CD14-positive monocyte (primary cell): ENCODE measurements at regions not wholly inside any gene's neighbourhood (a gene's known extent, or its start where the extent isn't known, plus 50 kb on each side); places are given as distances from the start of the nearest gene placed in this dataset.

Source experiments
- DNase-seq, 3 donors: peaks; one replicate each; pipeline ENCODE4 v3.0.0-alpha.2; 2011 to 2022
- H2AFZ ChIP-seq: 2 replicates; pipeline ENCODE4 v1.6.0; 2012; ENCODE audit warnings: mild to moderate bottlenecking, low read depth, low read length, inconsistent platforms; ENCODE audit not compliant: insufficient read depth, poor library complexity, severe bottlenecking
- H3K27ac ChIP-seq, 2 donors: 1 replicate in 1 of 2; 2 replicates in 1 of 2; pipeline ENCODE4 v1.5.1; 2012 to 2013; ENCODE audit warnings: low read length in 2 of 2, control low read depth in 1 of 2, inconsistent platforms in 1 of 2, low read depth in 1 of 2, mild to moderate bottlenecking in 1 of 2
- H3K27me3 ChIP-seq, 2 donors: one replicate each; pipeline versions ENCODE4 v1.6.0 to v1.6.1; 2011 to 2013; ENCODE audit warnings: low read length in 2 of 2; ENCODE audit not compliant: control insufficient read depth in 2 of 2, insufficient read depth in 2 of 2
- H3K36me3 ChIP-seq, 2 donors: replicated peaks in 1 of 2; 1 replicate in 1 of 2; 2 replicates in 1 of 2; pipeline versions ENCODE4 v1.5.1 to v1.6.1; 2012 to 2013; ENCODE audit warnings: low read length in 2 of 2, control low read depth in 1 of 2, inconsistent platforms in 1 of 2, mild to moderate bottlenecking in 1 of 2; ENCODE audit not compliant: insufficient read depth in 2 of 2, control insufficient read depth in 1 of 2
- H3K4me1 ChIP-seq, 2 donors: 1 replicate in 1 of 2; 2 replicates in 1 of 2; pipeline versions ENCODE4 v1.5.1 to v1.6.1; 2012 to 2013; ENCODE audit warnings: low read length in 2 of 2, control low read depth in 1 of 2, inconsistent platforms in 1 of 2, mild to moderate bottlenecking in 1 of 2, moderate library complexity in 1 of 2; ENCODE audit not compliant: insufficient read depth in 2 of 2, control insufficient read depth in 1 of 2
- H3K4me2 ChIP-seq: replicated peaks from 2 replicates; pipeline ENCODE3; 2012; ENCODE audit warnings: low read length, moderate library complexity, mild to moderate bottlenecking; ENCODE audit not compliant: poor library complexity, severe bottlenecking; ENCODE audit errors: extremely low read depth
- H3K4me3 ChIP-seq, 3 experiments: fragments of 200-600 bp in 1 of 3; sonication (generic) in 1 of 3; replicated peaks in 1 of 3; 1 replicate in 2 of 3; 2 replicates in 1 of 3; pipeline ENCODE4 v1.5.1; 2011 to 2013; ENCODE audit warnings: low read length in 3 of 3, mild to moderate bottlenecking in 3 of 3, control low read depth in 2 of 3, low read depth in 2 of 3, inconsistent platforms in 1 of 3, moderate library complexity in 1 of 3
- H3K79me2 ChIP-seq: 2 replicates; pipeline ENCODE4 v1.6.0; 2012; ENCODE audit warnings: mild to moderate bottlenecking, control low read depth, inconsistent platforms, low read length, moderate library complexity; ENCODE audit not compliant: insufficient read depth
- H3K9ac ChIP-seq: 2 replicates; pipeline ENCODE4 v1.6.0; 2017; ENCODE audit warnings: low read length, mild to moderate bottlenecking; ENCODE audit not compliant: insufficient read depth, poor library complexity, severe bottlenecking
- H3K9me3 ChIP-seq, 2 donors: replicated peaks in 1 of 2; 1 replicate in 1 of 2; 2 replicates in 1 of 2; pipeline versions ENCODE4 v1.5.1 to v1.6.1; 2012 to 2013; ENCODE audit warnings: low read length in 2 of 2, control low read depth in 1 of 2; ENCODE audit not compliant: control insufficient read depth in 1 of 2, insufficient read depth in 1 of 2
- H4K20me1 ChIP-seq: 2 replicates; pipeline ENCODE4 v1.6.0; 2012; ENCODE audit warnings: mild to moderate bottlenecking, low read length, control low read depth, moderate library complexity; ENCODE audit not compliant: insufficient read depth
- H3K27ac Mint-ChIP-seq, 7 donors: one replicate each; pipeline ENCODE4 v1.8.0; 2020; ENCODE audit warnings: mild to moderate bottlenecking in 7 of 7, mixed read lengths in 7 of 7, moderate library complexity in 6 of 7, inconsistent platforms in 2 of 7
- H3K27me3 Mint-ChIP-seq, 3 donors: one replicate each; pipeline ENCODE4 v1.8.0; 2021 to 2022; ENCODE audit warnings: low read depth in 3 of 3, mild to moderate bottlenecking in 3 of 3, mixed read lengths in 3 of 3, moderate library complexity in 3 of 3, inconsistent platforms in 1 of 3
- H3K36me3 Mint-ChIP-seq, 2 donors: one replicate each; pipeline ENCODE4 v1.8.0; 2020; ENCODE audit warnings: mixed read lengths in 2 of 2, inconsistent platforms in 1 of 2, mild to moderate bottlenecking in 1 of 2
- H3K4me1 Mint-ChIP-seq: one replicate; pipeline ENCODE4 v1.8.0; 2020; ENCODE audit warnings: mild to moderate bottlenecking, mixed read lengths
- H3K4me3 Mint-ChIP-seq, 2 donors: one replicate each; pipeline ENCODE4 v1.8.0; 2020; ENCODE audit warnings: mild to moderate bottlenecking in 2 of 2, mixed read lengths in 2 of 2, moderate library complexity in 1 of 2
- H3K9me3 Mint-ChIP-seq, 7 donors: one replicate each; pipeline ENCODE4 v1.8.0; 2020 to 2022; ENCODE audit warnings: mixed read lengths in 7 of 7, mild to moderate bottlenecking in 6 of 7, moderate library complexity in 6 of 7, inconsistent platforms in 2 of 7
- CTCF ChIP-seq: fragments of 200-600 bp; IDR thresholded peaks from one replicate; pipeline ENCODE4 v1.8.0; 2022; ENCODE audit warnings: antibody characterized with exemption, mild to moderate bottlenecking
- WGBS: methylation state at CpG from one replicate; pipeline ENCODE4 v1.1.5; 2013; ENCODE audit warnings: missing lambda C conversion rate; ENCODE audit not compliant: insufficient coverage; 5-methylcytosine and 5-hydroxymethylcytosine counted together
- intact Hi-C, 2 donors: fragments of 100-400 bp; cut with micrococcal nuclease; formaldehyde crosslinking; loops; one replicate each; pipeline versions ENCODE4 v1.15.0 to v1.15.1; 2023

- no peaks in the 10 kb centered on the region for H3K27me3 ChIP-seq
- TF ChIP-seq CTCF: no peak
- Mint-ChIP-seq H3K36me3 (no peaks in the 10 kb centered on the region), H3K27ac (no peak overlapping the region), H3K9me3 (peaks cover 0 to 2% (median 0%) of the 10 kb centered on the region in 7 donors), H3K27me3 (peaks cover 0 to 1% (median 0%) of the 10 kb centered on the region in 3 donors), H3K4me3 (no peak overlapping the region), H3K4me1 (no peaks in the 10 kb centered on the region)
- no peaks in the 10 kb centered on the region for H4K20me1 ChIP-seq
- H3K36me3 ChIP-seq: no peaks in the 10 kb centered on the region
- no peak for DNase-seq
- no peaks in the 10 kb centered on the region for H3K4me1 ChIP-seq
- no peaks in the 10 kb centered on the region for H3K79me2 ChIP-seq
- 100% methylated on average over 1 of the region's 5 CpGs for WGBS
- H3K9ac ChIP-seq: no peak overlapping the region
- no peak overlapping the region for H3K4me2 ChIP-seq
- H3K4me3 ChIP-seq: no peak overlapping the region
- H3K27ac ChIP-seq: no peak overlapping the region
- H2AFZ ChIP-seq: no peak overlapping the region
- H3K9me3 ChIP-seq: no peaks in the 10 kb centered on the region
- intact Hi-C loops: no loop called here
These were observed 319.4 kb downstream of the HTR1B start for GRCh38 chr6:77143659-77144447.

- intact Hi-C loops: no loop called here
- H3K27ac Mint-ChIP-seq: no peak overlapping the region
- Histone ChIP-seq H4K20me1 (no peaks in the 10 kb centered on the region), H3K4me2 (no peak overlapping the region), H3K4me1 (no peaks in the 10 kb centered on the region), H3K36me3 (no peaks in the 10 kb centered on the region), H3K79me2 (no peaks in the 10 kb centered on the region), H3K9ac (no peak overlapping the region), H2AFZ (no peak overlapping the region), H3K9me3 (no peaks in the 10 kb centered on the region), H3K4me3 (no peak overlapping the region), H3K27ac (no peak overlapping the region), H3K27me3 (no peaks in the 10 kb centered on the region)
- no peak for DNase-seq
- H3K27me3 Mint-ChIP-seq: peaks cover 0 to 1% (median 0%) of the 10 kb centered on the region in 3 donors
- H3K4me1 Mint-ChIP-seq: no peaks in the 10 kb centered on the region
- no peaks in the 10 kb centered on the region for H3K36me3 Mint-ChIP-seq
- TF ChIP-seq CTCF: no peak
- H3K4me3 Mint-ChIP-seq: no peak overlapping the region
- H3K9me3 Mint-ChIP-seq: peaks cover 0 to 2% (median 0%) of the 10 kb centered on the region in 7 donors
These were observed 327.2 kb downstream of the HTR1B start for GRCh38 chr6:77136086-77136485.
